ENCODE measurements at regions not wholly inside any gene's neighbourhood (a gene's known extent, or its start where the extent isn't known, plus 50 kb on each side); places are given as distances from the start of the nearest gene placed in this dataset.
"Not testable (repeated sequence)": the region's sequence is repeated elsewhere in the genome, so short reads cannot be mapped to it uniquely, and the experiment has no call there.

DNA sequence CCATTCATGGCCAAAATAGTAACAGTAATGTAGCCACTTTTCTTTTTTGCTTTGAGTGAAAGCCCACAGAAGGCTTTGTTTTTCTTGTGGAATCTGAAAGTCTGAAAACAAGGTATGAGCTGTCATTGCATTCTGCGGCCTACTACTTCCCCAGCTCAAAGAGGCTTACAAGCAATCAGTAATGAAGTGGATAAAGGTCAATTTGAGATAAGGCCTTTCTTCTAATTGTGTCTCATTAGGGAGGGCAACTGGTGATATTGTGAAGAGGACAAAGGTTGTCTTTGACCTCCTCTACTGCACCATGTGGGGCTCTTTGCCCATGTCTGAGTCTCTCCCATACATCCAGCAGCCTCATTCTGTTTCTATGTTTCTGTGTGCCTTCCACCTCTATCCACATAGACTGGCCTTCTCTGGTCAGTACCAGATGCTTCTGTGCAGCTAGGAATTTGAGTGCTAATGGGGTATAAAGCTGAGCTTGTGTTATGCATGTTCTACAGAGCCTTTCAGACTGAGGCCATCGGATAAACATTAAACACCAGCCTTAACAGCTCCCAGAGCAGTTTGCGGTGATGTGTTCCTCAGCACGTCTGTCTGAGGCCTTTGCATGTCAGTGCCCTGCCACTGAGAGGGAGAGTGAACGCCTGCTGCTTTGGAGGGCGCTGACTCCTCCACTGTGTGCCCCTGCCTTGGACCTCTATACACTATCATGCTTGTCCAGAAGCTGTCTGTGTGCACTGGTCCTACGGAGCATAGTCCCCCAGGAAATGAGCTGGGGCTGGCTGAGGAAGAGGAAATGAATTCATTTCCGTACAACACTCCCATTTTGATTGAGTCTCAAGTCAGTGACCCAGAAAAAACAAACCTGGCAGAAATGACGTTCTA is 80.2 kb downstream of the SH2D1A start:
- DNase-seq (ENCODE audit: extremely low read depth in 1 of 2, low read depth in 1 of 2), result no peak

- DNase-seq (ENCODE audit: extremely low read depth in 1 of 2, low read depth in 1 of 2), result no peak
Measured at GRCh38 chrX:124433186-124433585, 86.8 kb downstream of the SH2D1A start.

DNA sequence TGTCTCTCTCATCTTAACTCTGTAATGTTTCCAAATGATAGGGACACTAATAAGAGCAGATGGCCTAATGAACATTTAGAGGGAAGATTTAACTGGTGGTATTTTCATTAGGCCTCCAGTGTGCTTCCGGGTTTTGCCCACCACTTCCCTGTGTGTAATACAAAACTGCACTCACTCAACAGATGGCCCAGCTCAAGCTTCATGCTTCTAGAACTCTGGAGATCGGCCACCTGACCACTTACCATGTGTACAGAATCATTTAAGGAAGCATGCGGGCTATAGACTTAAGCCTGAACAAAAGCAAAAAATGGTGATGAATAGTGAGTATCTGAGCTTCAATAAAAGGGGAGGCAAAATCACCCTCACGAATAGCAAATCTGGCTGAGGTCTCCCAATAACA is 89.3 kb downstream of the SH2D1A start:
- no peak for DNase-seq (ENCODE audit: extremely low read depth in 1 of 2, low read depth in 1 of 2)

GRCh38 chrX:124440695-124441094 is 94.3 kb downstream of the SH2D1A start:
- DNase-seq (ENCODE audit: extremely low read depth in 1 of 2, low read depth in 1 of 2), result no peak

GRCh38 chrX:124441971-124442590 is 95.7 kb downstream of the SH2D1A start:
- no peak for DNase-seq (ENCODE audit: extremely low read depth in 1 of 2, low read depth in 1 of 2)

- no peak for DNase-seq (ENCODE audit: extremely low read depth in 1 of 2, low read depth in 1 of 2)
Measured at GRCh38 chrX:124455966-124456365, 109.6 kb downstream of the SH2D1A start.

DNA sequence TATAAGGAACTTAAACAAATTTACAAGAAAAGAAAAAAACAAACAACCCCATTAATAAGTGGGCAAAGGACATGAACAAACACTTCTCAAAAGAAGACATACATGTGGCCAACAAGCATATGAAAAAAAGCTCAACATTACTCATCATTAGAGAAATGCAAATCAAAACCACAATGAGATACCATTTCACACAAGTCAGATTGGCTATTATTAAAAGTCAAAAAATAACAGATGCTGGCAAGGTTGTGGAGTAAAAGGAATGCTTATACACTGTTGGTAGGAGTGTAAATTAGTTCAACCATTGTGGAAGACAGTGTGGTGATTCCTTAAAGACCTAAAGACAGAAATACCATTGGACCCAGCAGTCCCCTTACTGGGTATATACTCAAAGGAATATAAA is 113.5 kb downstream of the SH2D1A start:
- DNase-seq (ENCODE audit: extremely low read depth in 1 of 2, low read depth in 1 of 2), result not testable (repeated sequence)

DNA sequence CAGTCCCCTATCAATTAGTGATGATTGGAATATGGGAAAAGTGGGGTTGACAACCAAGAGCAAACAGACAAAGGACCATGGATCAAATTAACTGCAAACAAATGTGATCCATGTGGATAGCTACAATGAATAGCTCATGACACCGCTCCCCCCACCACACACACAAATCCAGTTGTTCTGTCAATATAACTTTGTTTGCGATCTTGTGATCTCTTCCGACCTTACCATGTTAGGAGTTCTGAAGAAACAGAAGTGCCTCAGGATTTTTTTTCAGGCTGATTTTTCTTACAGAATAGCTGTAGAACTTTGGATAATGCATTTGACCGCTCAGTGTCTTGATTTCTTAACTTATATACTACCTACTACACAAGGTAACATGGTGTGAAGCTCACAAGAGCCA is 116.6 kb downstream of the SH2D1A start:
- DNase-seq (ENCODE audit: extremely low read depth in 1 of 2, low read depth in 1 of 2), result no peak

DNA sequence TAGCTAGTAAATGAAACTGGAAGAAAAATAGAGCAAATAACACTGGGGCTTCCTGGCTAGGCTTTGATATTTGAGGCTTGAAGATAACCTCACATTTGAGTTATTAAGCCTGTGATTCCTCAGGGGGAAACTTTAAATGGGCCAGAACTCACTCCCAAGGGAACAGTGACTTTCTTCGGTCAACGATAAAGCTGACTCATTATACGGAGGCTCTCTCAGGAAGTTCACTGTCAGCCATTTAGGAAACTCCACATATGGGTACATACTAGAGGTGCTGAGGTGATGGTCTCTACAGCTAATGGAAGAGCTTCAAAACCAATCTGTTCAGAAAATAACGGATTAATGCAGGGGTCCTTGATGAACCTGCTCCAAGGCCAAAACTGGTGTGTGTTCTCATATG is 120.8 kb downstream of the SH2D1A start:
- no peak for DNase-seq (ENCODE audit: extremely low read depth in 1 of 2, low read depth in 1 of 2)

DNA sequence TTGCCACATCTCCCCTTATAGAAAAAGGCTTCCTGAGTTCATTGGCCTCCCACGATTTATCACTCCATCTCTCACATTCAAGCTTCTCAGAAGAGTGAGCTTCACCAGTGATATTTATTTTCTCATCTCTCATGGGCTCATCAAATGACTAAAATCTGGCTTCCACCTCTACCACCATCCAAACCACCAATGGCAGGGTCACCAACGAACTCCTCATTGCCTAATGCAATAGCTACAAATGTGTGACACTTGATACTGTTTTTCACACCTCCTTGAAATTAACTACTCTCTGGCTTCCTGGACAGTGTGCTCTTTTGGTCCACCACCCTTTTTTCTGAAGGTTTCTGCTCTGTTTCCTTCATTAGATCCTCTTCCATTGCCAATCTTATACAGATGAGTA is 129.0 kb downstream of the SH2D1A start:
- DNase-seq (ENCODE audit: extremely low read depth in 1 of 2, low read depth in 1 of 2), result no peak

DNA sequence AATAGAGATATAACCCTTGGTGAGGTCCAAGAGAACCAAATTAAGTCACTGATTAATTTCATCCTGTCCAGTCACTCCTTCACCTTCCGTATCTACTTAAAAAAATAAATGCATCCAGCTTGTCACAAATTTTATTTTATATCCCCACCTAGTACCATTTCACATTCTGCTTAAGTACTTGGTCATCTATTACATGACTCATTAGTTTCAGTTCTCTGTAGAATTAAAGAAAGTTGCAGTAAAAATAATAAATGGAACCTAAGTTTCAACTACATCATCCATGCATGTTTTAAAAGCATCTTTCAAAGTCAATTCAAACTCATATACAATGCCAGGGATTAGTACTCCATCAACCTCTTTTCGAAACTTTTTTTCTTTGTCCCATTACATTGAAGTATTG is 130.2 kb downstream of the SH2D1A start:
- DNase-seq (ENCODE audit: extremely low read depth in 1 of 2, low read depth in 1 of 2), result no peak

GRCh38 chrX:124478046-124478445 is 131.7 kb downstream of the SH2D1A start:
- DNase-seq (ENCODE audit: extremely low read depth in 1 of 2, low read depth in 1 of 2), result no peak

- DNase-seq (ENCODE audit: extremely low read depth in 1 of 2, low read depth in 1 of 2), result no peak
Measured at GRCh38 chrX:124488412-124489161, 142.2 kb downstream of the SH2D1A start.

- no peak for DNase-seq (ENCODE audit: extremely low read depth in 1 of 2, low read depth in 1 of 2)
Measured at GRCh38 chrX:124493984-124494383, 147.6 kb downstream of the SH2D1A start.

GRCh38 chrX:124497386-124497785 is 151.0 kb downstream of the SH2D1A start:
- DNase-seq (ENCODE audit: extremely low read depth in 1 of 2, low read depth in 1 of 2), result no peak

DNA sequence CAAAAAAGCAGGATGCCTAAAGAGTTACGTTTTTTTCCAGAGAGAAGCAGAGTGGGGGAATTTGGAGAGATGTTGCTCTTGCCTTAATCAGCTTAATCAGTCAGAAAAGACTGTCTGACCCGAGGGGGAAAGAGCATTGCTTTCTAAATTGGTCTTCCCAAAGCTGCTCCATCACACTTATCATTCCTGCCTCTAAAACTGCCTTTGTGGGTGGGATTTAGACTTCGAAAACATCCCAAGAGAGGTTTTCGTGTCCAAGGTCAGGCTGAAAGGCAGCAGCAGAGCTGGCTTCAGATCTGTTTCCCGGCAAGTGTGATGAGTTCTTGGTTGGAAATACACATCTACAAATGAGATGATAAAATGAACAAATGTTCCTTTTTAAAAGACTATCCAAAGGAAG is 155.2 kb downstream of the SH2D1A start:
- no peak for DNase-seq (ENCODE audit: extremely low read depth in 1 of 2, low read depth in 1 of 2)

DNA sequence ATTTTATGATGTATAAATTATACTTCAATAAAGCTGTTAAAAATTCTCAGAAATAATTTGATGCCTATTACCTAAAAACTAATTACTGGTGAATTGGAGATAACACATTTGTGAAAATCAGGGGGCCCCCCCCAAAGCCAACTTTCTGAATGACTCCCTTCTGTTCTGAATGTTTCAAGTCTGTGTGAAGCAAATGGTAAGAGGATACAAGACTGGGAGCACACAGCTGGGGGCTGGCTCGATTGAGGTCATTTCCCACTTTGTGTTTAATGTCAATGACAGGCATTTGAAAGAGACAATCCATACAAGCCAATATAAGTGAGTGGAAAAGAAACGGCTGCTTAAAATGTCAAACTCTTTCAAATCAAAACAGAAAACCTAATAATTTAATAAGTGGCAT is 155.8 kb downstream of the SH2D1A start:
- no peak for DNase-seq (ENCODE audit: extremely low read depth in 1 of 2, low read depth in 1 of 2)

- DNase-seq (ENCODE audit: extremely low read depth in 1 of 2, low read depth in 1 of 2), result no peak
Measured at GRCh38 chrX:124502599-124502998, 156.2 kb downstream of the SH2D1A start.

GRCh38 chrX:124504111-124504983 is 158.0 kb downstream of the SH2D1A start:
- no peak for DNase-seq (ENCODE audit: extremely low read depth in 1 of 2, low read depth in 1 of 2)

GRCh38 chrX:124506066-124506465 is 159.7 kb downstream of the SH2D1A start:
- no peak for DNase-seq (ENCODE audit: extremely low read depth in 1 of 2, low read depth in 1 of 2)

- no peak for DNase-seq (ENCODE audit: extremely low read depth in 1 of 2, low read depth in 1 of 2)
Measured at GRCh38 chrX:124507246-124507645, 160.9 kb downstream of the SH2D1A start.

Measured in activated CD8-positive, alpha-beta memory T cell treated with anti-CD3 and anti-CD28 coated beads for 1 hour (primary cell).